ENCODE measurements at regions not wholly inside any gene's neighbourhood (a gene's known extent, or its start where the extent isn't known, plus 50 kb on each side); places are given as distances from the start of the nearest gene placed in this dataset.
A peak's percentile ranks its signal among the peaks of the same experiment; 100 is the strongest.

GRCh38 chr21:15183813-15184257 lies 119.0 kb upstream of the NRIP1 start:
- no peak overlapping the region for H3K4me3 ChIP-seq (replicated peaks in 1 of 2; ENCODE audit: low read depth in 2 of 2, low read length in 2 of 2)
- DNase-seq (ENCODE audit: low read depth in 2 of 2): no peak
- TF ChIP-seq, protein P1, sequence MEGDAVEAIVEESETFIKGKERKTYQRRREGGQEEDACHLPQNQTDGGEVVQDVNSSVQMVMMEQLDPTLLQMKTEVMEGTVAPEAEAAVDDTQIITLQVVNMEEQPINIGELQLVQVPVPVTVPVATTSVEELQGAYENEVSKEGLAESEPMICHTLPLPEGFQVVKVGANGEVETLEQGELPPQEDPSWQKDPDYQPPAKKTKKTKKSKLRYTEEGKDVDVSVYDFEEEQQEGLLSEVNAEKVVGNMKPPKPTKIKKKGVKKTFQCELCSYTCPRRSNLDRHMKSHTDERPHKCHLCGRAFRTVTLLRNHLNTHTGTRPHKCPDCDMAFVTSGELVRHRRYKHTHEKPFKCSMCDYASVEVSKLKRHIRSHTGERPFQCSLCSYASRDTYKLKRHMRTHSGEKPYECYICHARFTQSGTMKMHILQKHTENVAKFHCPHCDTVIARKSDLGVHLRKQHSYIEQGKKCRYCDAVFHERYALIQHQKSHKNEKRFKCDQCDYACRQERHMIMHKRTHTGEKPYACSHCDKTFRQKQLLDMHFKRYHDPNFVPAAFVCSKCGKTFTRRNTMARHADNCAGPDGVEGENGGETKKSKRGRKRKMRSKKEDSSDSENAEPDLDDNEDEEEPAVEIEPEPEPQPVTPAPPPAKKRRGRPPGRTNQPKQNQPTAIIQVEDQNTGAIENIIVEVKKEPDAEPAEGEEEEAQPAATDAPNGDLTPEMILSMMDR (IDR thresholded peaks at IDR 0.05; ENCODE audit: low read depth, low read length): no peak

GRCh38 chr21:15190412-15190811 lies 125.6 kb upstream of the NRIP1 start:
- TF ChIP-seq, protein P1 (IDR thresholded peaks at IDR 0.05; ENCODE audit: low read depth, low read length): no peak
- H3K4me3 ChIP-seq (replicated peaks in 1 of 2; ENCODE audit: low read depth in 2 of 2, low read length in 2 of 2): no peak overlapping the region
- no peak for DNase-seq (ENCODE audit: low read depth in 2 of 2)

- TF ChIP-seq, protein P1 (IDR thresholded peaks at IDR 0.05; ENCODE audit: low read depth, low read length): no peak
- peak in 1 of 2 donors; percentile 4 for DNase-seq (ENCODE audit: low read depth in 2 of 2)
- no peak overlapping the region for H3K4me3 ChIP-seq (replicated peaks in 1 of 2; ENCODE audit: low read depth in 2 of 2, low read length in 2 of 2)
Observed at GRCh38 chr21:15190837-15191236, 126.0 kb upstream of the NRIP1 start.

- no peak overlapping the region for H3K4me3 ChIP-seq (replicated peaks in 1 of 2; ENCODE audit: low read depth in 2 of 2, low read length in 2 of 2)
- DNase-seq (ENCODE audit: low read depth in 2 of 2): no peak
- TF ChIP-seq, protein P1 (IDR thresholded peaks at IDR 0.05; ENCODE audit: low read depth, low read length): no peak
Observed at GRCh38 chr21:15191342-15191741, 126.5 kb upstream of the NRIP1 start.

GRCh38 chr21:15192243-15192642 lies 127.4 kb upstream of the NRIP1 start:
- peak; percentile 59 to 72 for DNase-seq (ENCODE audit: low read depth in 2 of 2)
- TF ChIP-seq, protein P1 (IDR thresholded peaks at IDR 0.05; ENCODE audit: low read depth, low read length): no peak
- H3K4me3 ChIP-seq (replicated peaks in 1 of 2; ENCODE audit: low read depth in 2 of 2, low read length in 2 of 2): no peak overlapping the region

DNA sequence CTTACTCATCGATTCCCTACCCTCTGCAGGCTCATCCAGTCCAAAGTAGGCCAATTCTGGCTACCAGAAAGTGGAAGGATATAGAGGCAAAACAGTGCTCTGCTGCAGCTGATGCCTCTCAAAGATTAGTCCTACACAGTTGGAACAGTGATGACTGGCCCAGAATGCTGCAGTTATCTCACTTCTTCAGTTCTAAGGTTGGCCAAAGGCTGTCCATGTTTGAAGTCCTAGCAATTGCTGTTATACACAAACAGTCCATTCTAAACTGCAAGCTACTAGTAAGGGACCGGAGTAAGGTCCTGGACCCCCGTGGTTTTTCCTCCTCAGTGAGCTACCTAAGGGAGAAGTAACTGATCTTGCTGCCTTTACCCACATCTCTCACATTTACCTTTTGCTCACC lies 129.1 kb upstream of the NRIP1 start:
- H3K4me3 ChIP-seq (replicated peaks in 1 of 2; ENCODE audit: low read depth in 2 of 2, low read length in 2 of 2): no peak overlapping the region
- TF ChIP-seq, protein P1 (IDR thresholded peaks at IDR 0.05; ENCODE audit: low read depth, low read length): no peak
- DNase-seq (ENCODE audit: low read depth in 2 of 2): no peak

DNA sequence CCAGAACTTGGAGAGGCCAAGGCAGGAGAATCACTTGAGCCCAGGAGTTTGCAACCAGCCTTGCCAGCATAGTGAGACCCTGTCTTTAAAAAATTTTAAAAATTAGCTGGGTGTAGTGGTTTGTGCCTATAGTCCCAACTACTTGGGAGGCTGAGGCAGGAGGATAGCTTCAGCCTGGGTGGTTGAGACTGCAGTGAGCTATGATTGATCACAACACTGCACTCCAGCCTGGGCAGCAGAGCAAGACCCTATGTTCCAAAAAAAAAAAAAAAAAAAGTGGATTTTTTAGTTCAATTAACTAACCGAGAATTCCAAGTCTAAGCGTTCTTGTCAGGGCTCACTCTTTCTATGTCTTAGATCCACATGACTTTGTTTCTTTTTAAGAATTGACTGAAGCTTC lies 130.3 kb upstream of the NRIP1 start:
- TF ChIP-seq, protein P1 (IDR thresholded peaks at IDR 0.05; ENCODE audit: low read depth, low read length): no peak
- H3K4me3 ChIP-seq (replicated peaks in 1 of 2; ENCODE audit: low read depth in 2 of 2, low read length in 2 of 2): no peak overlapping the region

More for the DNA sequence above, 130.3 kb upstream of the NRIP1 start:
- no peak for DNase-seq (ENCODE audit: low read depth in 2 of 2)

Data from cardiac fibroblast (primary cell).